ENCODE measurements at regions not wholly inside any gene's neighbourhood (a gene's known extent, or its start where the extent isn't known, plus 50 kb on each side); places are given as distances from the start of the nearest gene placed in this dataset.

DNA sequence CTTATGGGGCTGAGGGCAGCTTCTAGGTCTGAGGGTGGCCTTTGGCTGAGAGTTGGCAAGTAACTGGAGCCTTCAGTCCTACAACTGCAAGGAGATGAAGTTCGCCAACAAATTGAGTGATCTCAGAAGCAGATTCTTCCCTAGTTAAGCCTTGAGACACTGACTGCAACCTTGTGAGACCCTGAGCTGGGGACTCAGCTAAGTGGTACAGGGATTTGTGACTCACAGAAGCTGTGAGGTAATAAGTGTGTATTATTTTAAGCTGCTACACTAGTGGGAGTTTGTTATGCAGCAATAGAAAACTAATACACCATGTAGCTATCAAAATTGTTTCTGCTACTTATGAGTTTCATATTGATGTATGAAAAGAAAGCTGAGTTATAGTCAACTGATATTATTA is 279.2 kb downstream of the PIK3R1 start:
- BruUV-seq (replicated peaks), result no TSS peak
- DNase-seq (ENCODE audit: low spot score), result no peak
- intact Hi-C loops (cut with micrococcal nuclease; ENCODE audit: unreplicated experiment), result no loop called here
- H3K4me1 ChIP-seq (ENCODE audit: insufficient read depth, low read length, poor library complexity, severe bottlenecking), result no peaks in the 10 kb centered on the region
- ChIA-PET POLR2A (ENCODE audit: low non-redundant PET) (no interaction called here), CTCF (no interaction called here)
- H3K36me3 ChIP-seq (ENCODE audit: insufficient read depth, low read length, poor library complexity, severe bottlenecking), result no peaks in the 10 kb centered on the region
- H3K27me3 ChIP-seq (replicated peaks; ENCODE audit: insufficient read depth, low read depth, low read length, poor library complexity), result no peaks in the 10 kb centered on the region
- no peak for TF ChIP-seq CTCF (conservative IDR thresholded peaks at IDR 0.05; ENCODE audit: low read depth, low read length)
- H3K27ac ChIP-seq (ENCODE audit: low read depth, low read length, poor library complexity, severe bottlenecking), result no peak overlapping the region
- H3K9me3 ChIP-seq (ENCODE audit: low read depth, low read length, poor library complexity, severe bottlenecking), result peaks cover 14% of the 10 kb centered on the region
- H3K4me3 ChIP-seq (ENCODE audit: low read depth, low read length, poor library complexity, severe bottlenecking), result no peak overlapping the region

DNA sequence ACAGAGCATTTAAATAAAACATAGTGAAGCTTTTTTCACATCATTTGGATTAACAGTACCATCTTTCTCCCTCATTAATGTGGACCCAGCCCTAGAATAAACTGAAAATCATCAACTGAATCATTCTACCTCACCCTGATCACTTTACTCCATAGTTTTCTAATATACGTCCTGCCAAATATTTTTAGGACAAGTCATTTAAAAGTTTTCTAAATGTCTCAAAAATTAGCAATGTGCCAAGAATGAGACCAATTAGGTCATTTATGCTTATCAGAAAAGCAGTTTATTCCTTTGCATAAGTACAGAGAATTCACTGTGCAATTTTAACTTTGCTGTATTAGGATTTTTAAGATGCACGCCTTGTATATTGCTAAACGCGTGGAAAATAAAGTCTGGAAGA is 284.4 kb downstream of the PIK3R1 start:
- Histone ChIP-seq H3K9me3 (ENCODE audit: low read depth, low read length, poor library complexity, severe bottlenecking) (peaks cover 14% of the 10 kb centered on the region), H3K4me3 (ENCODE audit: low read depth, low read length, poor library complexity, severe bottlenecking) (no peak overlapping the region), H3K36me3 (ENCODE audit: insufficient read depth, low read length, poor library complexity, severe bottlenecking) (no peaks in the 10 kb centered on the region), H3K27ac (ENCODE audit: low read depth, low read length, poor library complexity, severe bottlenecking) (no peak overlapping the region), H3K4me1 (ENCODE audit: insufficient read depth, low read length, poor library complexity, severe bottlenecking) (no peaks in the 10 kb centered on the region), H3K27me3 (replicated peaks; ENCODE audit: insufficient read depth, low read depth, low read length, poor library complexity) (no peaks in the 10 kb centered on the region)
- no peak for DNase-seq (ENCODE audit: low spot score)
- TF ChIP-seq EZH2 (IDR thresholded peaks at IDR 0.05; ENCODE audit: borderline replicate concordance, low read depth, low read length, poor library complexity, severe bottlenecking) (no peak), CTCF (conservative IDR thresholded peaks at IDR 0.05; ENCODE audit: low read depth, low read length) (no peak)
- ChIA-PET CTCF (no interaction called here), POLR2A (ENCODE audit: low non-redundant PET) (no interaction called here)
- no TSS peak for BruUV-seq (replicated peaks)
- intact Hi-C loops (cut with micrococcal nuclease; ENCODE audit: unreplicated experiment), result no loop called here

DNA sequence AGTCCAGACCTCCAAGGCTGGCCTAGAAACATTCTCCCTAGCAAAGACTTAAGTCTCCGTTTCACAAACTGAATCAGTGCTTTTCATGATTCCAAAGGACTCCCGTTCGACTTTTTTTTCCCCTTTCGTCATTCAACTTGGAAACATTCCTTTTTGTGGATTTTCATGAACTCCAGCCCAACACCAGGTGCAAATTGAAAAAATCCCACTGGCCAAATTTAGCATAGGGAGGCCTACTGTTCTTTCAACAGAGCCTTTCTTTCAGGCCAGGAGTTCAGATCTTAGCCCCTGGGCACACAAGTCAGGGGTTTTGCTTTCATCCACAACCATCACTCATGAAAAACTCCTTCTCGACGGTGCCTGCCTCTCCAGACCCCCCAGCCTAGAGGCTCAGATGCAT is 285.3 kb downstream of the PIK3R1 start:
- Histone ChIP-seq H3K27ac (ENCODE audit: low read depth, low read length, poor library complexity, severe bottlenecking) (no peak overlapping the region), H3K4me3 (ENCODE audit: low read depth, low read length, poor library complexity, severe bottlenecking) (no peak overlapping the region), H3K4me1 (ENCODE audit: insufficient read depth, low read length, poor library complexity, severe bottlenecking) (peaks cover 3% of the 10 kb centered on the region), H3K9me3 (ENCODE audit: low read depth, low read length, poor library complexity, severe bottlenecking) (peaks cover 14% of the 10 kb centered on the region), H3K27me3 (replicated peaks; ENCODE audit: insufficient read depth, low read depth, low read length, poor library complexity) (no peaks in the 10 kb centered on the region), H3K36me3 (ENCODE audit: insufficient read depth, low read length, poor library complexity, severe bottlenecking) (no peaks in the 10 kb centered on the region)
- intact Hi-C loops (cut with micrococcal nuclease; ENCODE audit: unreplicated experiment), result no loop called here
- BruUV-seq (replicated peaks), result no TSS peak
- POLR2A ChIA-PET (ENCODE audit: low non-redundant PET), result no interaction called here
- no peak for TF ChIP-seq CTCF (conservative IDR thresholded peaks at IDR 0.05; ENCODE audit: low read depth, low read length)
- no peak for TF ChIP-seq EZH2 (IDR thresholded peaks at IDR 0.05; ENCODE audit: borderline replicate concordance, low read depth, low read length, poor library complexity, severe bottlenecking)
- no peak for DNase-seq (ENCODE audit: low spot score)
- CTCF ChIA-PET, result no interaction called here

All from A673 (cell line).